Sigmoid colon (tissue), 3 donors: ENCODE measurements at regions not wholly inside any gene's neighbourhood (a gene's known extent, or its start where the extent isn't known, plus 50 kb on each side); places are given as distances from the start of the nearest gene placed in this dataset.

Source experiments
- POLR2A ChIP-seq, 2 donors: fragments of 450-650 bp; IDR thresholded peaks; one replicate each; pipeline ENCODE4 v1.6.1; 2016; ENCODE audit warnings: antibody characterized with exemption in 2 of 2, mild to moderate bottlenecking in 2 of 2, moderate library complexity in 2 of 2
- TF ChIP-seq, protein P1 (sequence below), 4 experiments: fragments of 450-650 bp in 3 of 4; fragments of 200-600 bp in 1 of 4; IDR thresholded peaks; one replicate each; pipeline ENCODE4 v1.5.1; 2016 to 2019; ENCODE audit warnings: antibody characterized with exemption in 4 of 4, mild to moderate bottlenecking in 3 of 4, moderate library complexity in 2 of 4

DNA sequence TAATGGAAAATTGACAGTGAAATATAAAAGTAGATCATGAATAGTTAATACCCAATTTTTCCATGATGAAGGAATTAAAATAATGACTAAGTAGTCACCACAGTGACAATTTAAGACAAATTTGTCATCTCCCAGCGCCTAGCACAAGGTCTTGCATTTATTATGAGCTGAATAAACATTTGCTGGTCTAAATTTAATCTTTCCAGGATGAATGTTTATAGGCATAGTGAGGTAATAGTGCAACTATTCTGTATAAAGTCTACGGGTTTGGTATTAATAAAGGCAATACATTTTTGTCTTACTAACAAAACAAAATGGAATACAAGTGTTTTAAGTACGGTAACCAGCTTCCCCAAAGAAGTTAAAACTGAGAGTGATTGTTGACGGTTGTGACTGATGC is 209.3 kb downstream of the CD47 start:
- TF ChIP-seq, protein P1, sequence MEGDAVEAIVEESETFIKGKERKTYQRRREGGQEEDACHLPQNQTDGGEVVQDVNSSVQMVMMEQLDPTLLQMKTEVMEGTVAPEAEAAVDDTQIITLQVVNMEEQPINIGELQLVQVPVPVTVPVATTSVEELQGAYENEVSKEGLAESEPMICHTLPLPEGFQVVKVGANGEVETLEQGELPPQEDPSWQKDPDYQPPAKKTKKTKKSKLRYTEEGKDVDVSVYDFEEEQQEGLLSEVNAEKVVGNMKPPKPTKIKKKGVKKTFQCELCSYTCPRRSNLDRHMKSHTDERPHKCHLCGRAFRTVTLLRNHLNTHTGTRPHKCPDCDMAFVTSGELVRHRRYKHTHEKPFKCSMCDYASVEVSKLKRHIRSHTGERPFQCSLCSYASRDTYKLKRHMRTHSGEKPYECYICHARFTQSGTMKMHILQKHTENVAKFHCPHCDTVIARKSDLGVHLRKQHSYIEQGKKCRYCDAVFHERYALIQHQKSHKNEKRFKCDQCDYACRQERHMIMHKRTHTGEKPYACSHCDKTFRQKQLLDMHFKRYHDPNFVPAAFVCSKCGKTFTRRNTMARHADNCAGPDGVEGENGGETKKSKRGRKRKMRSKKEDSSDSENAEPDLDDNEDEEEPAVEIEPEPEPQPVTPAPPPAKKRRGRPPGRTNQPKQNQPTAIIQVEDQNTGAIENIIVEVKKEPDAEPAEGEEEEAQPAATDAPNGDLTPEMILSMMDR (IDR thresholded peaks at IDR 0.05), result no peak
- TF ChIP-seq POLR2A (IDR thresholded peaks at IDR 0.05), result no peak
